ENCODE measurements at regions not wholly inside any gene's neighbourhood (a gene's known extent, or its start where the extent isn't known, plus 50 kb on each side); places are given as distances from the start of the nearest gene placed in this dataset.

DNA sequence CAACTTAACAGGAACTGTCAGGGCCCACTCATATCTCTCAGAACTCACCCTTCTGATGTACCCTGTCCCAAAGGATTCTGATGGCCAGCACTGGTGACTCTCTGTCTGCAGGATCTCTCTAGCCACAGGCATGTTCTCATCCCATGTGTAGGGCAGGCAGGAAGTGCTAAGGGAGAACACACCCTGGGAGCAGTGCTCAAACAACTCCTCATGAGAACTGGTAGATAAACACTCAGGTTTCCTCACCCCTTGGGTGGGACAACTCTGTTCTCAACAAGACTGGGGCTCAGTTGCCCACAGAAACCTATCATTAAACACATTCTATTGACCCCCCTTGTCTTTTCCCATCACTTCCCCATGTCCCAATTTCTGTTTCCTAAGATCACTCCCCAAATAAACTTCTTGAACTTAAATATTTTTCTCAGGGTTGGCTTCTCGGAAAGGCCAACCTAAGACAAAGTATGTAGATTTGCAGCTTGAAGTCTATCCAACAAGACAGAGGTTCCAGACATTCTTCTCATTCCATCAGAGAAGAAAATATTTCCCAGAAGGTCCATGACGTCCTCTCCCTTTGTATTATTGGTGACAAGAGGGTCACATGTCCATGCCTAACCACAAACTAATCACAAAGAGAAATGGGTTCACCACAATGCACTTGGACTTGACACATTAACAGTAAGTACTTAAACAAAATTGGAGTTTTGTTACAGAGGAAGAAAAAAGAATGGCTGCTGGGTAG, 276.6 kb upstream of the GADL1 start:
- Histone ChIP-seq H3K9me3 (no peaks in the 10 kb centered on the region), H3K4me1 (peaks cover 0 to 10% (median 1%) of the 10 kb centered on the region in 4 donors), H3K27me3 (no peaks in the 10 kb centered on the region), H3K4me3 (no peak overlapping the region), H3K36me3 (no peaks in the 10 kb centered on the region), H3K27ac (peak overlapping the region in 2 of 4 donors; percentile 1 to 12)
- 23 to 33% methylated on average over 2 of the region's 2 CpGs for WGBS, 2 donors
- DNase-seq (ENCODE audit: low spot score in 2 of 2), result no peak
- TF ChIP-seq POLR2A (IDR thresholded peaks at IDR 0.05), result no peak
- TF ChIP-seq, protein P1, sequence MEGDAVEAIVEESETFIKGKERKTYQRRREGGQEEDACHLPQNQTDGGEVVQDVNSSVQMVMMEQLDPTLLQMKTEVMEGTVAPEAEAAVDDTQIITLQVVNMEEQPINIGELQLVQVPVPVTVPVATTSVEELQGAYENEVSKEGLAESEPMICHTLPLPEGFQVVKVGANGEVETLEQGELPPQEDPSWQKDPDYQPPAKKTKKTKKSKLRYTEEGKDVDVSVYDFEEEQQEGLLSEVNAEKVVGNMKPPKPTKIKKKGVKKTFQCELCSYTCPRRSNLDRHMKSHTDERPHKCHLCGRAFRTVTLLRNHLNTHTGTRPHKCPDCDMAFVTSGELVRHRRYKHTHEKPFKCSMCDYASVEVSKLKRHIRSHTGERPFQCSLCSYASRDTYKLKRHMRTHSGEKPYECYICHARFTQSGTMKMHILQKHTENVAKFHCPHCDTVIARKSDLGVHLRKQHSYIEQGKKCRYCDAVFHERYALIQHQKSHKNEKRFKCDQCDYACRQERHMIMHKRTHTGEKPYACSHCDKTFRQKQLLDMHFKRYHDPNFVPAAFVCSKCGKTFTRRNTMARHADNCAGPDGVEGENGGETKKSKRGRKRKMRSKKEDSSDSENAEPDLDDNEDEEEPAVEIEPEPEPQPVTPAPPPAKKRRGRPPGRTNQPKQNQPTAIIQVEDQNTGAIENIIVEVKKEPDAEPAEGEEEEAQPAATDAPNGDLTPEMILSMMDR (IDR thresholded peaks at IDR 0.05), result no peak
- no peak for TF ChIP-seq EP300 (IDR thresholded peaks at IDR 0.05)

DNA sequence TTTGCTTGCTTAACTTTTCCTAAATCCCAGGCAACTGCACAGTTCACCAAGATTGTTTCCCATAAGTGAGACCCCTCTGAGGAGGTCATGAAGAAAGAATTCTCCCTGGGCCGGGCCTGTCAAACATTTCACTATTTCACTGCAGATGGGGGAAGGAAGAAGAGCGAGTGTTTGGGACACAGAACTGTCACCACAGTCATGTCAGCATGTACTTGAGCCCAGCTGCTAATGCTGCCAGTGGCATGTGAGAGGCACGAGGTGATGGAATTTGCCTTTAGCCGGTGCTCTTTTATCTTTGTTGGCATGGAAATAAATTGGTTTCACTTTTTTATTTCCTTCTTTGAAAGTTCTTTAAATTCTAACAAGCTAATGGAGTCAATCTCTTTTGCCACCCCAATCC, 277.9 kb upstream of the GADL1 start:
- H3K27ac ChIP-seq, result peak overlapping the region in 2 of 4 donors; percentile 1 to 12
- whole genome bisulfite sequencing, 2 donors, result 65 to 68% methylated on average over 4 of the region's 4 CpGs

DNA sequence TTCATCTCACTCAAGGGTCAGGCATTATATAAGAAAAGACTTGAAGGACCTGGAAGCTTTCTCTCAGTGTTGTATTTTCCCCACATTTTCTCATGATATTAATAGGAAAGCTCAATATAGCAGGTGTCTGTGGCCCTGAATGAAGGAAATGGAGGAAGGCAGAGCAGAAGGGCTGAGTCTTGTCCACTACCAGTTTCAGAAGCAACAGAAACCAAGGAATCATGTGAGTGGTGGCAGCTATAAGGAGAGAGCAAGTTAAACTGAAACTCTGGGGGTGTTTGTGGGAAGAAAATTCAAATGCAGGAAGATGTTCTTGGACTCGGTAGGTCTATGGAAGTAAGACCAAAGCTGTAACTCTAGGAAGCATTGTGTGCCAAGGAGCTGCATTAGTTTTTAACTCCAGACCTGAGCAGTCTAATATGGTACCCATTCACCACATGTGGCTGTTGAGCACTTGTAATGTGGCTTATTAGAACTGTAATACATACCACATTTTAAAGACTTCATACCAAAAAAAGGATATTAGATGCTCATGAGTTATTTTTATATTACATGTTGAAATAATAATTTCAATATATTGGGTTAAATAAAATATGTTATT, 278.8 kb upstream of the GADL1 start:
- Histone ChIP-seq H3K9me3 (no peaks in the 10 kb centered on the region), H3K27me3 (no peaks in the 10 kb centered on the region), H3K36me3 (no peaks in the 10 kb centered on the region), H3K27ac (no peak overlapping the region), H3K4me3 (no peak overlapping the region), H3K4me1 (no peaks in the 10 kb centered on the region)
- WGBS, 2 donors, result 93 to 94% methylated on average over 1 of the region's 1 CpG
- no peak for TF ChIP-seq EP300 (IDR thresholded peaks at IDR 0.05)
- TF ChIP-seq, protein P1 (IDR thresholded peaks at IDR 0.05), result no peak
- no peak for DNase-seq (ENCODE audit: low spot score in 2 of 2)

More for the DNA sequence above, 277.9 kb upstream of the GADL1 start:
- H3K27me3 ChIP-seq, result no peaks in the 10 kb centered on the region
- H3K4me3 ChIP-seq, result no peak overlapping the region
- H3K4me1 ChIP-seq, result no peaks in the 10 kb centered on the region
- no peak for DNase-seq (ENCODE audit: low spot score in 2 of 2)
- TF ChIP-seq, protein P1 (IDR thresholded peaks at IDR 0.05), result no peak
- TF ChIP-seq EP300 (IDR thresholded peaks at IDR 0.05) (no peak), POLR2A (IDR thresholded peaks at IDR 0.05) (no peak)
- H3K9me3 ChIP-seq, result no peaks in the 10 kb centered on the region
- no peaks in the 10 kb centered on the region for H3K36me3 ChIP-seq

DNA sequence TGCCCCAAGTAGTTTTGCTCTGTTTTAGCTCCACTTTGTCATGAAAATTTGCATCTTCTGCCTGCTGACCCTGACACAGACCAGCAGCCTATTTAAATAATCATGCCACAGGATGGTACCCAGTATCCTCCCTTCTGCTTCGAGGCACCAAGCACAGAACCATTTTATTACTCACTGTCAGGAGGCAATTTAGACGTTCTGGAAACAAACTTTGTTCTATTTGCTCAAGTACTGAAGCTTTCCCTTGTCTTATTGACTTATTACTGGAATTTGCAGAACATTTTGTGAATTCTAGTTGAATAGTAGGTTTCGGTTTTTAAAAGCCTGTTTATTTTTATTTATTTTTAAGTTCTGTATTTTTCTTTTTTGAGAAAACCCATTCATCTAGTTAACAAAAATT, 279.6 kb upstream of the GADL1 start:
- 39 to 49% methylated on average over 3 of the region's 3 CpGs for WGBS, 2 donors

DNA sequence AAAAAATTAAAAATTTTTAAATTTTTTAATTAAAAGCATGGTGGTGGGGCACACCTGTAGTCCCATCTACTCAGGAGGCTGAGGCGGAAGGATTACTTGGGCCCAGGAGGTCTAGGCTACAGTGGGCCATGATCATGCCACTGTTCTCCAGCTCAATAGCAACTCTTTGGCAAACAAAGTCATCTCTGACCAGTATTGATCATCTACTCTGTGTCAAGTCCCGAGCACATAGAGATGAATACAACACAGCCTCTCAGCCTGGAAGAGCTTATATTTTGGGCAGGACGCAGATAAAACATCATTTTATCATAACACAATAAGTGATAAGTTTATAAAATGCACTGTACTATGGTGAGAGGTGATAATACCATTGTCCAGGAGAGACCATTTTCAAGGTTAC, 281.6 kb upstream of the GADL1 start:
- Histone ChIP-seq H3K4me3 (no peak overlapping the region), H3K36me3 (no peaks in the 10 kb centered on the region), H3K9me3 (no peaks in the 10 kb centered on the region), H3K27ac (no peak overlapping the region), H3K4me1 (no peaks in the 10 kb centered on the region), H3K27me3 (no peaks in the 10 kb centered on the region)
- DNase-seq (ENCODE audit: low spot score in 2 of 2), result no peak
- TF ChIP-seq POLR2A (IDR thresholded peaks at IDR 0.05), result no peak
- TF ChIP-seq, protein P1 (IDR thresholded peaks at IDR 0.05), result no peak
- 92 to 97% methylated on average over 3 of the region's 3 CpGs for WGBS, 2 donors

More for the DNA sequence above, 279.6 kb upstream of the GADL1 start:
- Histone ChIP-seq H3K27me3 (no peaks in the 10 kb centered on the region), H3K36me3 (no peaks in the 10 kb centered on the region), H3K27ac (peak overlapping the region in 1 of 4 donors; percentile 3), H3K4me3 (no peak overlapping the region), H3K9me3 (no peaks in the 10 kb centered on the region), H3K4me1 (no peaks in the 10 kb centered on the region)
- no peak for DNase-seq (ENCODE audit: low spot score in 2 of 2)
- TF ChIP-seq, protein P1 (IDR thresholded peaks at IDR 0.05), result no peak
- no peak for TF ChIP-seq POLR2A (IDR thresholded peaks at IDR 0.05)
- TF ChIP-seq EP300 (IDR thresholded peaks at IDR 0.05), result no peak
